Activated T-cell treated with anti-CD3 and anti-CD28 coated beads, Interleukin-2, amount 50 U/mL, for 1 hour (primary cell): ENCODE measurements at regions not wholly inside any gene's neighbourhood (a gene's known extent, or its start where the extent isn't known, plus 50 kb on each side); places are given as distances from the start of the nearest gene placed in this dataset.

Experiments used
- DNase-seq: peaks from one replicate; pipeline ENCODE4 v3.0.0-alpha.2; 2020

- no peak for DNase-seq
Observed at GRCh38 chr10:128539510-128540127, 413.4 kb upstream of the MKI67 start.

- DNase-seq: no peak
Observed at GRCh38 chr10:128540128-128540762, 414.0 kb upstream of the MKI67 start.

GRCh38 chr10:128540781-128541761 lies 414.8 kb upstream of the MKI67 start:
- DNase-seq: no peak

GRCh38 chr10:128541926-128542475 lies 415.8 kb upstream of the MKI67 start:
- DNase-seq: no peak

GRCh38 chr10:128542659-128543058 lies 416.4 kb upstream of the MKI67 start:
- DNase-seq: no peak

- DNase-seq: no peak
Observed at GRCh38 chr10:128543151-128543550, 416.9 kb upstream of the MKI67 start.

GRCh38 chr10:128545216-128545615 lies 419.0 kb upstream of the MKI67 start:
- no peak for DNase-seq

- no peak for DNase-seq
Observed at GRCh38 chr10:128546651-128547165, 420.5 kb upstream of the MKI67 start.

GRCh38 chr10:128549101-128549608 lies 422.9 kb upstream of the MKI67 start:
- no peak for DNase-seq

GRCh38 chr10:128550045-128550444 lies 423.8 kb upstream of the MKI67 start:
- no peak for DNase-seq

GRCh38 chr10:128551475-128551874 lies 425.3 kb upstream of the MKI67 start:
- DNase-seq: no peak

- DNase-seq: no peak
Observed at GRCh38 chr10:128553755-128554154, 427.5 kb upstream of the MKI67 start.

- no peak for DNase-seq
Observed at GRCh38 chr10:128556182-128557110, 430.2 kb upstream of the MKI67 start.

GRCh38 chr10:128557149-128557710 lies 431.0 kb upstream of the MKI67 start:
- DNase-seq: no peak

GRCh38 chr10:128560406-128560805 lies 434.2 kb upstream of the MKI67 start:
- DNase-seq: no peak

GRCh38 chr10:128560993-128561392 lies 434.8 kb upstream of the MKI67 start:
- no peak for DNase-seq

GRCh38 chr10:128563387-128563786 lies 437.2 kb upstream of the MKI67 start:
- no peak for DNase-seq

- DNase-seq: no peak
Observed at GRCh38 chr10:128563904-128564303, 437.7 kb upstream of the MKI67 start.

- DNase-seq: no peak
Observed at GRCh38 chr10:128566361-128566968, 440.2 kb upstream of the MKI67 start.

- no peak for DNase-seq
Observed at GRCh38 chr10:128567551-128567950, 441.3 kb upstream of the MKI67 start.

- no peak for DNase-seq
Observed at GRCh38 chr10:128568041-128568440, 441.8 kb upstream of the MKI67 start.
